ENCODE measurements at regions not wholly inside any gene's neighbourhood (a gene's known extent, or its start where the extent isn't known, plus 50 kb on each side); places are given as distances from the start of the nearest gene placed in this dataset.

DNA sequence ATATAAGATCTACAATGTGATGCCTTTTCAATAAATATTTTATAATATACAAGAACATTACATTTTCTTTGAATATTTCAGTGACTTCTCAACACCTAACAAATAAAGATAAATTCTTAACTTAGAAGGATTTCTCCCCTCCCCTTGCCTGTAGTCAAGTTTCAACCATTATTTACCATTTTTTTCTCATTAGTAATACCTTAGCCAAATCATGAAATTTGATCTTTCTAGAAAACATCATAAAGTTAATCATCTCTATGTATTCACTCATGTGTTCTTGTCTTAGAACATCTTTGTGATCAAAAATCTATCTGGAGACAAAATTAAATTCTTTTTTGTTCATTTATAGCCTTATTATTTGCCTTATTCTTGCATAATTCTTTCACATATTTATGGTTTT lies 1201.8 kb upstream of the EPHA6 start:
- TF ChIP-seq, protein P1, sequence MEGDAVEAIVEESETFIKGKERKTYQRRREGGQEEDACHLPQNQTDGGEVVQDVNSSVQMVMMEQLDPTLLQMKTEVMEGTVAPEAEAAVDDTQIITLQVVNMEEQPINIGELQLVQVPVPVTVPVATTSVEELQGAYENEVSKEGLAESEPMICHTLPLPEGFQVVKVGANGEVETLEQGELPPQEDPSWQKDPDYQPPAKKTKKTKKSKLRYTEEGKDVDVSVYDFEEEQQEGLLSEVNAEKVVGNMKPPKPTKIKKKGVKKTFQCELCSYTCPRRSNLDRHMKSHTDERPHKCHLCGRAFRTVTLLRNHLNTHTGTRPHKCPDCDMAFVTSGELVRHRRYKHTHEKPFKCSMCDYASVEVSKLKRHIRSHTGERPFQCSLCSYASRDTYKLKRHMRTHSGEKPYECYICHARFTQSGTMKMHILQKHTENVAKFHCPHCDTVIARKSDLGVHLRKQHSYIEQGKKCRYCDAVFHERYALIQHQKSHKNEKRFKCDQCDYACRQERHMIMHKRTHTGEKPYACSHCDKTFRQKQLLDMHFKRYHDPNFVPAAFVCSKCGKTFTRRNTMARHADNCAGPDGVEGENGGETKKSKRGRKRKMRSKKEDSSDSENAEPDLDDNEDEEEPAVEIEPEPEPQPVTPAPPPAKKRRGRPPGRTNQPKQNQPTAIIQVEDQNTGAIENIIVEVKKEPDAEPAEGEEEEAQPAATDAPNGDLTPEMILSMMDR (IDR thresholded peaks at IDR 0.05; ENCODE audit: insufficient read depth, low read depth, low read length) = no peak
- TF ChIP-seq EZH2 (IDR thresholded peaks at IDR 0.05; ENCODE audit: insufficient read depth, low read length) = no peak

All from astrocyte (in vitro differentiated cells and primary cell).